ENCODE measurements at regions not wholly inside any gene's neighbourhood (a gene's known extent, or its start where the extent isn't known, plus 50 kb on each side); places are given as distances from the start of the nearest gene placed in this dataset.

DNA sequence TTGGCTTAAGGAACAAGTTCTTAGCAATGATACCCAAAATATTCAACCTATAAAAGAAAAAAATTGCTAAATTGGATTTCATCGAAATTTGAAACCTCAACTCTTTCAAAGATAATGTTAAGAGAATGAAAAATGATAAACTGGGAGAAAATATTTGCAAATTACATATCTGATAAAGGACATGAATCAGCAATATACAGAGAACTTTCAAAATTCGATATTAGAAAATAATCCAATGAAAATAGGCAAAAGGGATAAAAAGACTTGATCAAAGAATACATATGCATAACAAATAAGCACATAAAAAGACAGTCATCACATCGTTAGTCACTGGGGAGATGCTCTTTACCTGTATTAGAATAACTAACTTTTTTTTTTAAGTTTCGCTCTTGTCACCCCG, 73.0 kb upstream of the NEO1 start:
- no peak for ATAC-seq
- POLR2A ChIA-PET = no interaction called here
- peaks cover 24 to 60% (median 51%) of the 10 kb centered on the region in 5 donors for H3K27me3 Mint-ChIP-seq
- H3K27ac Mint-ChIP-seq = no peak overlapping the region
- H3K9me3 Mint-ChIP-seq = peaks cover 0 to 3% (median 0%) of the 10 kb centered on the region in 9 donors
- no peak overlapping the region for H3K4me3 Mint-ChIP-seq
- no peaks in the 10 kb centered on the region for H3K4me1 Mint-ChIP-seq
- no peak for DNase-seq
- H3K36me3 Mint-ChIP-seq = no peaks in the 10 kb centered on the region

GRCh38 chr15:72978223-72978622, 74.0 kb upstream of the NEO1 start:
- DNase-seq (no peak), ATAC-seq (no peak)
- Mint-ChIP-seq H3K4me3 (no peak overlapping the region), H3K27ac (no peak overlapping the region), H3K9me3 (no peaks in the 10 kb centered on the region), H3K27me3 (peaks cover 29 to 59% (median 52%) of the 10 kb centered on the region in 5 donors), H3K36me3 (no peaks in the 10 kb centered on the region), H3K4me1 (no peaks in the 10 kb centered on the region)
- POLR2A ChIA-PET = no interaction called here

DNA sequence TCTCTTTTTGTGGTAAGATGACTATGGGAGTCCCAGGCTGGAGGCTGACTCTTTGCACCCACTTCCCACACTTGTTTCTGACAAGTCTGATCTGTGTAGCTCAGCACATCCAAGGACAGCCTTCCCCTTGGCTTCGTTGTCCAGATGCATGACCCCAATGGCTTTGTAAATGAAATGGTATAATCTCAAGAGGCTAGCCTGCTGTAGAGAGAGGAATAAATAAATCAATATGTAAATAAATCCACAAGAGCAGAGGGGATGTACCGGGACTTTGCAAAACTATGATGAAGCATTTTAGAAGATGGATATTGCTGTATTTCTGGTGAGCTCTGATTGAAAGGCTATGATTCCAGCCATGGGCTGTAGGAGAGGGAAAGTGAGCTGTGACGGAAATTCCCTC, 79.9 kb upstream of the NEO1 start:
- DNase-seq = no peak
- Mint-ChIP-seq H3K27ac (no peak overlapping the region), H3K36me3 (no peaks in the 10 kb centered on the region), H3K4me3 (no peak overlapping the region), H3K4me1 (peaks cover 0 to 4% (median 2%) of the 10 kb centered on the region in 4 donors), H3K9me3 (no peaks in the 10 kb centered on the region), H3K27me3 (peaks cover 24 to 72% (median 41%) of the 10 kb centered on the region in 5 donors)
- POLR2A ChIA-PET = no interaction called here
- ATAC-seq = no peak

DNA sequence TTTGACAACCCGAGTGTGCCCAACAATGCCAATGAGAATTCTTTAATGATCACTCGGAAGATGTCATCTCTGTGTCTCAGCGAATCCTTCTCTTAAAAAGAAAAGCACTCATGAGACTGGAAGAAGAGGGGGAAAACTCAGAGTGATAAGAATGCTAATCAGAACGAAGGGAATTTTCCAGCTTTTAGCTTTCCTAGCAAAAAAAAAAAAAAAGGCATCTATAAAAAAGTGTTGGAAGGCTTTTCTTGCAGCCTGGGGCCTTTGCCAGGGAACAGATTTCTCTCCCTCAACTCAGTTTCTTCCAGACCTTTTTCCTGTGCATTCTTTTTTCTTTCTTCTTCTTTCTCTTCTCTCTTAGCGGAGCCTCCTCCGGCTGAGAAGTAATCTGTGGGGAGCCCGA, 80.5 kb upstream of the NEO1 start:
- peaks cover 0 to 4% (median 2%) of the 10 kb centered on the region in 4 donors for H3K4me1 Mint-ChIP-seq
- H3K27ac Mint-ChIP-seq = no peak overlapping the region
- no peak for ATAC-seq
- no peaks in the 10 kb centered on the region for H3K9me3 Mint-ChIP-seq
- H3K36me3 Mint-ChIP-seq = no peaks in the 10 kb centered on the region
- POLR2A ChIA-PET = no interaction called here
- DNase-seq = no peak
- no peak overlapping the region for H3K4me3 Mint-ChIP-seq
- H3K27me3 Mint-ChIP-seq = peaks cover 20 to 66% (median 37%) of the 10 kb centered on the region in 5 donors

DNA sequence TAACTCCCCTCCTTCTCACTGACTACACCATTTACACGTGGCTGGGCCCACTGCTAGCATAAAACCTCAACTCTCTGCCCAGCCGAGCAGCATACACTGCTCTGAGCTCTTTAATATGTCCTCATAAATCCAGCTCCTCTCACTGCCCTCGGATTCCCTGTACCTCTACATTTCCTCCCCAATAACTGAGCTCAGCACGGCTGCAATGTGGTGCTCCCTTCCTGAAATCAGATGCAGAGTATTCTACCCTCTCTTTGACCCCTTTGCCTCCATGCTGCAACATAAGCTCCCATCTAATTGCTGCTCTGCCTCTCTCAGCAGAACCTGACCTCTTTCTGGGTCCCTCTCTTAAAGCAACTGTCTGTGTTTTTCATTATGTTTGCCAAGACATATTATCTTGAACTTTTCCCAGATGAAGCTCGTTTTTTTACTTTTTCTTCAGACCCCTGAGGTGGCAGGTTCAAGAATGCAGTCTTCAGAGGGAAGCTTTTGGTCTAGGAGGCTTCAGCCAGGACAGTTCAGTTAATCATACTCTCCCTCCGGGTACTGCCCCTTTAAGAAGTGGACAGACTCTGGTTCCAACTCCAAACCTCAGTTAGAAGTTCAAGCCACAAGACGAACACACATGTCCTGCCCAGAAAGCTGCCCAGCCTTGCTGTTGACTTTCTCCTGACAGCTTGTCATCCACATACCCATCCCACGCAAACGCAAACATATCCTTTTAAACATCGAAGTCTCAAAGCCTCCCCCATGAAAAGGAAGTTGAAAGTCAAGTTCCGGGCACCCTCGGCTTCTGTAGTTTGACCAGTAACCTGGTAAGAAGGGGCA, 81.1 kb upstream of the NEO1 start:
- Mint-ChIP-seq H3K4me3 (no peak overlapping the region), H3K27me3 (peaks cover 14 to 62% (median 32%) of the 10 kb centered on the region in 5 donors), H3K27ac (no peak overlapping the region), H3K9me3 (no peaks in the 10 kb centered on the region), H3K36me3 (no peaks in the 10 kb centered on the region), H3K4me1 (peaks cover 0 to 4% (median 2%) of the 10 kb centered on the region in 4 donors)
- no peak for ATAC-seq
- POLR2A ChIA-PET = no interaction called here
- DNase-seq = no peak

DNA sequence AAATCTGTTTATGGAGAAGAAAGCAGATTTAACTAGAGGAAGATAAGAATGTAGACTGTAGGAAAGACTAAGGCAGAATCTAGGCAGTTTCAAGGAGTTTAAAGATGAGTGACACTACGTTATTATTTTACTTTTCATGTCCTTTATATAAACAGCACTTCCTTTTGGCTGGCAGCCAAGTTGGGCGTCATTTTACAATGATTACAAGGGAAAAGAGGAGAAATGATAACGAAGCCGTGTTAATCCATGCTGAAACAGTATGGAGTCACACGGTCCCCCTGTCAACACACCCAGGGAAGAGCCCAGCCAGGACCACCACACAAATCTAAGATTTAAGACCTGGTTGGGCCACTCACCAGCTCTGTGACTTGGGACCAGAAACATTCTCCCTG, 83.7 kb upstream of the NEO1 start:
- H3K36me3 Mint-ChIP-seq = peaks cover 0 to 5% (median 0%) of the 10 kb centered on the region in 3 donors
- ATAC-seq = no peak

DNA sequence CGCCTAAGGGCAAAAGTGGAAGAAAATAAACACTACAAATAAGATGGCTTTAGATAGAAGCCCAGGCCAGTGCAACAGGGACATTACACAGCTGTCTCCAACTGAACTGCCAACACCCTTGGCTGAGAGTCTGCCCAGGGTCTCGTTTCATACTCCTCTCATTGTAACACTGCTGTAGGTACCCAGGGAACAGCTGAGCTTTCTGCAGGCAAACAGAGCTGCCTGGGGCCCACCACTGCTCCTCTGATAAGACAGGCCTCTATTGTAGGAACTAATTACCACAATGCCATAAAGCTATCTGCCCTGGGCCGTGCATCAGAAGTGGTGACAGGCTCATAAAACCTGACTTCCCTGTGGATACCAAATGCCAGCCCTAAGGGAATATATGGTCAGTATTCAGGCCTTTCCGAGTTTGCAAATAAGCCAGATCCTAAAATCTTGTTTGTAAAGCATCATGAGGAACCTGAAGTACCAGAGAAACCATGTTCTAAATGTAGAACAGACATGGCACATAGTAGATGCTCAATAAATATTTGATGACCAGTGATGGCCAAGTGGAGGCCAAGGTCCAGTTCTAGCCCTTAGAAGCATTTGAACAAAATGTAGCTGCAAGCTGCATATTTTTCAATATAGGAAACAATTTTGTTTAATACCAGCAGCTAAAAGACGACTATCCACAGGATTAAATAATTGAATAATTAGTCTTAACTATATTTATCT, 84.3 kb upstream of the NEO1 start:
- POLR2A ChIA-PET = interaction anchor here (0.7 kb wide), 1 partner anchor 1723 kb away, joined by 3 read pairs; no protein-coding TSS in a partner anchor
- Mint-ChIP-seq H3K4me3 (peak overlapping the region in 1 of 10 donors; percentile 54), H3K9me3 (peaks cover 0 to 10% (median 4%) of the 10 kb centered on the region in 9 donors), H3K4me1 (peaks cover 0 to 14% (median 2%) of the 10 kb centered on the region in 4 donors), H3K27me3 (peaks cover 18 to 64% (median 36%) of the 10 kb centered on the region in 5 donors), H3K27ac (peak overlapping the region in 1 of 10 donors; percentile 65), H3K36me3 (peaks cover 0 to 5% (median 0%) of the 10 kb centered on the region in 3 donors)
- no peak for ATAC-seq
- DNase-seq = no peak

More for the DNA sequence above, 83.7 kb upstream of the NEO1 start:
- Mint-ChIP-seq H3K27me3 (peaks cover 20 to 61% (median 39%) of the 10 kb centered on the region in 5 donors), H3K27ac (no peak overlapping the region), H3K4me3 (no peak overlapping the region), H3K9me3 (peaks cover 0 to 7% (median 4%) of the 10 kb centered on the region in 9 donors), H3K4me1 (peaks cover 0 to 14% (median 2%) of the 10 kb centered on the region in 4 donors)
- DNase-seq = no peak
- POLR2A ChIA-PET = no interaction called here

GRCh38 chr15:72967397-72967796, 84.9 kb upstream of the NEO1 start:
- H3K4me1 Mint-ChIP-seq = peaks cover 0 to 14% (median 2%) of the 10 kb centered on the region in 4 donors
- H3K9me3 Mint-ChIP-seq = peaks cover 0 to 15% (median 8%) of the 10 kb centered on the region in 9 donors
- peak in 1 of 10 donors; percentile 9 for DNase-seq
- peak overlapping the region in 1 of 10 donors; percentile 65 for H3K27ac Mint-ChIP-seq
- H3K36me3 Mint-ChIP-seq = peaks cover 0 to 5% (median 3%) of the 10 kb centered on the region in 3 donors
- POLR2A ChIA-PET = interaction anchor here (0.7 kb wide), 1 partner anchor 1722 kb away, joined by 3 read pairs; no protein-coding TSS in a partner anchor
- H3K4me3 Mint-ChIP-seq = peak overlapping the region in 1 of 10 donors; percentile 54
- ATAC-seq = no peak
- peaks cover 16 to 69% (median 34%) of the 10 kb centered on the region in 5 donors for H3K27me3 Mint-ChIP-seq

DNA sequence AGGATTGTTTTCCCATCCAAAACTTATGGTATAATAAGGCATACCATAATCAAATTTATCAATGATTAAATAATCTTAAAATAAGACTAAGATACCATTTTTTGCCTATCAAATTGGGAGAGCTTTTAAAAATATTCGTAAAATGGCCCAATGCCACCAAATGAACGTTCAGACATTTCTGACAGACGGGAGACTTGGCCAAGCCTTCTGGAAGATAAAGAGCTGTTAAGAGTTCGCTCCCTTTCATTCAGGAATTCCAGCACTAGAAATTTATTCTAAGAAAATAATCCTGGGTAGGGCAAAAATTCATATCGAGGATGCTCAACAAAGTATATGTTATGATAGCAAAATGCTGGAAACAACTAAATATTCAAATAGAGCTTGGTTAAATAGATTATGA, 85.6 kb upstream of the NEO1 start:
- ATAC-seq = no peak
- Mint-ChIP-seq H3K27me3 (peaks cover 12 to 69% (median 34%) of the 10 kb centered on the region in 5 donors), H3K27ac (no peak overlapping the region), H3K4me3 (no peak overlapping the region), H3K9me3 (peaks cover 0 to 22% (median 8%) of the 10 kb centered on the region in 9 donors), H3K36me3 (peaks cover 0 to 5% (median 5%) of the 10 kb centered on the region in 3 donors), H3K4me1 (peaks cover 0 to 19% (median 3%) of the 10 kb centered on the region in 4 donors)
- no peak for DNase-seq
- POLR2A ChIA-PET = no interaction called here

GRCh38 chr15:72965671-72966070, 86.6 kb upstream of the NEO1 start:
- H3K4me3 Mint-ChIP-seq = no peak overlapping the region
- H3K27ac Mint-ChIP-seq = peak overlapping the region in 1 of 10 donors; percentile 67
- DNase-seq (no peak), ATAC-seq (no peak)
- H3K4me1 Mint-ChIP-seq = peaks cover 0 to 19% (median 2%) of the 10 kb centered on the region in 4 donors
- peaks cover 0 to 22% (median 8%) of the 10 kb centered on the region in 9 donors for H3K9me3 Mint-ChIP-seq
- peaks cover 0 to 5% (median 5%) of the 10 kb centered on the region in 3 donors for H3K36me3 Mint-ChIP-seq
- POLR2A ChIA-PET = no interaction called here
- H3K27me3 Mint-ChIP-seq = peaks cover 12 to 67% (median 31%) of the 10 kb centered on the region in 5 donors

GRCh38 chr15:72964542-72964941, 87.7 kb upstream of the NEO1 start:
- peak overlapping the region in 1 of 10 donors; percentile 1 for H3K4me3 Mint-ChIP-seq
- ATAC-seq = no peak
- POLR2A ChIA-PET = no interaction called here
- peaks cover 10 to 55% (median 31%) of the 10 kb centered on the region in 5 donors for H3K27me3 Mint-ChIP-seq
- peaks cover 0 to 19% (median 2%) of the 10 kb centered on the region in 4 donors for H3K4me1 Mint-ChIP-seq
- no peak for DNase-seq
- peaks cover 0 to 22% (median 8%) of the 10 kb centered on the region in 9 donors for H3K9me3 Mint-ChIP-seq
- H3K27ac Mint-ChIP-seq = peak overlapping the region in 2 of 10 donors; percentile 17 to 34
- H3K36me3 Mint-ChIP-seq = peaks cover 0 to 5% (median 5%) of the 10 kb centered on the region in 3 donors

DNA sequence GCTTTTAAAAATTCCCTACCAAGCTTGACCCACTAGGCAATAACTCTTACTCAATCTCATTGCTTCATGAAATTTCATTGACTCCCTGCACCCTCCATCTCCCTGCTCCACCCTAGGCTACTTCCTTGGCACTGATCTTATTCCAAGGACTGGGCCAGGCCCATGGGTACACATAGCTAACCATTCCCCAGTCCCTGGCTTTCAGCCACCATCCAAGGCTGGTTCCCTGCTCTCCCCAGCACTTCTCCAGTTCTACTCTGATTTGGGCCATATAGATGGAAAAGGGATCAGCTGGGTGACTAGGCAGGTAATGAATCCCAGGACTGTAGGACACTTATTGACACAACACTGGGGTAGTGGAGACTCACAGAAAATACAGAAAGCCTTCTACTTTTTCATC, 88.1 kb upstream of the NEO1 start:
- H3K27me3 Mint-ChIP-seq = peaks cover 10 to 53% (median 31%) of the 10 kb centered on the region in 5 donors
- peaks cover 0 to 19% (median 2%) of the 10 kb centered on the region in 4 donors for H3K4me1 Mint-ChIP-seq
- peak overlapping the region in 2 of 10 donors; percentile 17 to 34 for H3K27ac Mint-ChIP-seq
- H3K36me3 Mint-ChIP-seq = peaks cover 0 to 5% (median 5%) of the 10 kb centered on the region in 3 donors
- peaks cover 0 to 22% (median 8%) of the 10 kb centered on the region in 9 donors for H3K9me3 Mint-ChIP-seq
- peak overlapping the region in 1 of 10 donors; percentile 1 for H3K4me3 Mint-ChIP-seq
- DNase-seq = no peak
- POLR2A ChIA-PET = no interaction called here
- ATAC-seq = no peak
